Smooth muscle cell (in vitro differentiated cells): ENCODE measurements at regions not wholly inside any gene's neighbourhood (a gene's known extent, or its start where the extent isn't known, plus 50 kb on each side); places are given as distances from the start of the nearest gene placed in this dataset.

ENCODE experiments used
- DNase-seq: peaks from one replicate; lab custom pipeline; 2025; ENCODE audit not compliant: unreplicated experiment; lab: John Stamatoyannopoulos, UW
- H2AFZ ChIP-seq: fragments of 200-600 bp; sonication (generic); 2 replicates; pipeline ENCODE4 v1.6.0; 2016; ENCODE audit warnings: antibody characterized with exemption, low read depth, mild to moderate bottlenecking
- H3F3A ChIP-seq: fragments of 200-600 bp; sonication (generic); 2 replicates; pipeline ENCODE4 v1.6.0; 2017; ENCODE audit warnings: antibody characterized with exemption, low read depth
- H3K27ac ChIP-seq: fragments of 200-600 bp; sonication (generic); 2 replicates; pipeline ENCODE4 v1.5.1; 2016; ENCODE audit warnings: low read depth, mild to moderate bottlenecking
- H3K27me3 ChIP-seq: fragments of 200-600 bp; sonication (generic); 2 replicates; pipeline ENCODE4 v1.6.1; 2016; ENCODE audit warnings: low read depth, mild to moderate bottlenecking
- H3K36me3 ChIP-seq: fragments of 200-600 bp; sonication (generic); 2 replicates; pipeline ENCODE4 v1.5.1; 2016; ENCODE audit warnings: low read depth
- H3K4me1 ChIP-seq: fragments of 200-600 bp; sonication (generic); 2 replicates; pipeline ENCODE4 v1.5.1; 2016; ENCODE audit warnings: low read depth
- H3K4me2 ChIP-seq: fragments of 200-600 bp; sonication (generic); 2 replicates; pipeline ENCODE4 v1.6.0; 2016; ENCODE audit warnings: mild to moderate bottlenecking
- H3K4me3 ChIP-seq: fragments of 200-600 bp; sonication (generic); 2 replicates; pipeline ENCODE4 v1.5.1; 2016; ENCODE audit warnings: mild to moderate bottlenecking
- H3K79me2 ChIP-seq: fragments of 200-600 bp; sonication (generic); 2 replicates; pipeline ENCODE4 v1.6.0; 2016; ENCODE audit warnings: low read depth, mild to moderate bottlenecking
- H3K9ac ChIP-seq: fragments of 200-600 bp; sonication (generic); 2 replicates; pipeline ENCODE4 v1.6.0; 2016; ENCODE audit warnings: low read depth
- H3K9me3 ChIP-seq: fragments of 200-600 bp; sonication (generic); replicated peaks from 2 replicates; pipeline ENCODE4 v1.5.1; 2016; ENCODE audit warnings: low read depth
- H4K20me1 ChIP-seq: fragments of 200-600 bp; sonication (generic); 2 replicates; pipeline ENCODE4 v1.6.0; 2016; ENCODE audit warnings: low read depth
- CTCF ChIP-seq: fragments of 200-600 bp; sonication (generic); IDR thresholded peaks from 2 replicates; pipeline ENCODE4 v1.5.1; 2017; ENCODE audit warnings: borderline replicate concordance, mild to moderate bottlenecking, antibody characterized with exemption; ENCODE audit not compliant: insufficient read depth, poor library complexity, severe bottlenecking
- WGBS: methylation state at CpG from one replicate; pipeline ENCODE4 v1.1.7; 2016; ENCODE audit warnings: low lambda C conversion rate; 5-methylcytosine and 5-hydroxymethylcytosine counted together

GRCh38 chr15:46389739-46390138 lies 754.9 kb downstream of the SQOR start:
- H3K36me3 ChIP-seq: no peaks in the 10 kb centered on the region
- H3K27ac ChIP-seq: no peak overlapping the region
- H3K79me2 ChIP-seq: no peaks in the 10 kb centered on the region
- no peak overlapping the region for H3K4me2 ChIP-seq
- TF ChIP-seq CTCF: no peak
- H3K4me1 ChIP-seq: no peaks in the 10 kb centered on the region
- no peaks in the 10 kb centered on the region for H4K20me1 ChIP-seq
- no peak overlapping the region for H3K9ac ChIP-seq
- H2AFZ ChIP-seq: no peak overlapping the region
- no peak for DNase-seq
- 75% methylated on average over 4 of the region's 4 CpGs for WGBS
- no peak overlapping the region for H3K4me3 ChIP-seq
- H3K9me3 ChIP-seq: no peaks in the 10 kb centered on the region
- H3F3A ChIP-seq: no peaks in the 10 kb centered on the region
- H3K27me3 ChIP-seq: no peaks in the 10 kb centered on the region

- 47% methylated on average over 2 of the region's 2 CpGs for WGBS
- Histone ChIP-seq H3K9me3 (no peaks in the 10 kb centered on the region), H3K4me3 (no peak overlapping the region), H2AFZ (no peak overlapping the region), H3K27ac (no peak overlapping the region), H3K4me1 (no peaks in the 10 kb centered on the region), H3K36me3 (no peaks in the 10 kb centered on the region), H3K9ac (no peak overlapping the region), H4K20me1 (no peaks in the 10 kb centered on the region), H3K79me2 (no peaks in the 10 kb centered on the region), H3K4me2 (no peak overlapping the region), H3F3A (no peaks in the 10 kb centered on the region), H3K27me3 (no peaks in the 10 kb centered on the region)
- TF ChIP-seq CTCF: no peak
- no peak for DNase-seq
Observed at GRCh38 chr15:46394463-46394862, 759.6 kb downstream of the SQOR start.

GRCh38 chr15:46408312-46408711 lies 773.5 kb downstream of the SQOR start:
- Histone ChIP-seq H3K9me3 (no peaks in the 10 kb centered on the region), H3K27ac (no peak overlapping the region), H4K20me1 (no peaks in the 10 kb centered on the region), H3K79me2 (no peaks in the 10 kb centered on the region), H3K27me3 (no peaks in the 10 kb centered on the region), H3K4me2 (no peak overlapping the region), H3K9ac (no peak overlapping the region), H3F3A (no peaks in the 10 kb centered on the region), H3K36me3 (no peaks in the 10 kb centered on the region), H3K4me1 (peaks cover 9% of the 10 kb centered on the region), H2AFZ (no peak overlapping the region), H3K4me3 (no peak overlapping the region)
- DNase-seq: no peak
- WGBS: 60% methylated on average over 2 of the region's 2 CpGs
- no peak for TF ChIP-seq CTCF

- H3K27ac ChIP-seq: no peak overlapping the region
- H3K4me1 ChIP-seq: peaks cover 9% of the 10 kb centered on the region
- H3K9ac ChIP-seq: no peak overlapping the region
- no peaks in the 10 kb centered on the region for H3K27me3 ChIP-seq
- H3K4me2 ChIP-seq: no peak overlapping the region
- no peak for DNase-seq
- H3K4me3 ChIP-seq: no peak overlapping the region
- H3F3A ChIP-seq: no peaks in the 10 kb centered on the region
- no peak for TF ChIP-seq CTCF
- no peak overlapping the region for H2AFZ ChIP-seq
- no peaks in the 10 kb centered on the region for H3K36me3 ChIP-seq
- no peaks in the 10 kb centered on the region for H3K9me3 ChIP-seq
- no peaks in the 10 kb centered on the region for H3K79me2 ChIP-seq
- no peaks in the 10 kb centered on the region for H4K20me1 ChIP-seq
- 85% methylated on average over 4 of the region's 4 CpGs for WGBS
Observed at GRCh38 chr15:46409841-46410301, 775.0 kb downstream of the SQOR start.
